HL-60 (cell line): ENCODE measurements at regions not wholly inside any gene's neighbourhood (a gene's known extent, or its start where the extent isn't known, plus 50 kb on each side); places are given as distances from the start of the nearest gene placed in this dataset.

ENCODE experiments used
- DNase-seq, 2 experiments: peaks; one replicate each; pipeline ENCODE4 v3.0.0-alpha.2; 2010 to 2020; ENCODE audit warnings: low read depth in 1 of 2, low spot score in 1 of 2
- H3K27ac ChIP-seq: fragments of 250-450 bp; sonication (Bioruptor Pico); replicated peaks from 2 replicates; pipeline ENCODE4 v1.5.1; 2020; ENCODE audit warnings: mild to moderate bottlenecking, moderate library complexity
- H3K27me3 ChIP-seq: fragments of 250-450 bp; sonication (Bioruptor Pico); 2 replicates; pipeline ENCODE4 v1.5.1; 2021; ENCODE audit warnings: mild to moderate bottlenecking, moderate library complexity; ENCODE audit not compliant: insufficient read depth, poor library complexity, severe bottlenecking
- H3K4me3 ChIP-seq: replicated peaks from 2 replicates; pipeline ENCODE4 v1.5.1; 2011; ENCODE audit warnings: mild to moderate bottlenecking, control low read depth, low read length; ENCODE audit not compliant: insufficient read depth
- GABPA ChIP-seq: IDR thresholded peaks from 2 replicates; pipeline ENCODE4 v1.6.1; 2012; ENCODE audit warnings: low read depth
- POLR2AphosphoS5 ChIP-seq: IDR thresholded peaks from 2 replicates; pipeline ENCODE4 v1.6.1; 2012; ENCODE audit warnings: low read depth
- SPI1 ChIP-seq: IDR thresholded peaks from 2 replicates; pipeline ENCODE4 v1.6.1; 2012; ENCODE audit warnings: low read depth, mild to moderate bottlenecking, borderline replicate concordance
- TF ChIP-seq, protein P1 (sequence below): IDR thresholded peaks from 2 replicates; pipeline ENCODE4 v1.6.1; 2012; ENCODE audit warnings: low read depth; ENCODE audit not compliant: insufficient replicate concordance
- TF ChIP-seq, protein P2 (sequence below): IDR thresholded peaks from one replicate; pipeline ENCODE4 v1.5.1; 2011; ENCODE audit warnings: low read length, control low read depth, inconsistent platforms; ENCODE audit not compliant: insufficient read depth

DNA sequence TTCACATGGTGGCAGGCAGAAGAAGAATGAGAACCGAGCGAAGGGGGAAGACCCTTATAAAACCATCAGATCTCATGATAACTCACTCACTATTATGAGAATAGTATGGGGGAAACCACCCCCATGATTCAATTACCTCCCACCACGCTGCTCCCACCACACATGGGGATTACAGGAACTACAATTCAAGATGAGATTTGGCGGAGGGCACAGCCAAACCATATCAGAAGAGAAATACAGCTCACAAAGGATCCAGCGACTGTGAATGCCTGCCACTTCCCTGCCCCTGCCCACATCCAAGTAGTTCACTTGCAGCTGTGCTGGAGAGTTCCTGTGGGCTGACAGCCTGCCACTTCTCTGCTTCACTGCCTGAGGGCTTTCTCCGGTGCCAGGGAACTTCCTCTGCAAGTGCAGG, 148.7 kb downstream of the C7orf25 start:
- no peaks in the 10 kb centered on the region for H3K27me3 ChIP-seq
- TF ChIP-seq SPI1 = no peak
- no peak overlapping the region for H3K27ac ChIP-seq
- no peak overlapping the region for H3K4me3 ChIP-seq
- DNase-seq = no peak

DNA sequence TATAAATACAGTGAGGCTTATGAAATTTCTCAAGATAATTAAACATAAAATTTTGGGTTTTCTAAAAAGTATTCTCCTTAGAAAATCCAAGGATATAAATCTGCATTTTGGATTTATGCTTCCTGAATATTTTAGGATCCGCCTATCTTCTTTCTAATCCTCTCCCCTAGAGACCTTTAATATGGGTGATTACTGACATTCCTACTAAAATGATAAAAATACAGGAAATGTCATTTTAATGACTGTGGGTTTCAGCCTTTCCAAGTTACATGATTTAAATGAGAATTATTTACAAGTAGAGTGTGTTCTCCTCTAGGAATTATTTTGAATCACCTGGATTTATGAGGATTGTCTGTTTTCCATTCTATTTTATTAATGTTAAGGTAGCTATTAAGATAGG, 150.4 kb downstream of the C7orf25 start:
- Histone ChIP-seq H3K27me3 (no peaks in the 10 kb centered on the region), H3K27ac (no peak overlapping the region), H3K4me3 (no peak overlapping the region)
- DNase-seq = no peak
- no peak for TF ChIP-seq GABPA
- TF ChIP-seq, protein P1, sequence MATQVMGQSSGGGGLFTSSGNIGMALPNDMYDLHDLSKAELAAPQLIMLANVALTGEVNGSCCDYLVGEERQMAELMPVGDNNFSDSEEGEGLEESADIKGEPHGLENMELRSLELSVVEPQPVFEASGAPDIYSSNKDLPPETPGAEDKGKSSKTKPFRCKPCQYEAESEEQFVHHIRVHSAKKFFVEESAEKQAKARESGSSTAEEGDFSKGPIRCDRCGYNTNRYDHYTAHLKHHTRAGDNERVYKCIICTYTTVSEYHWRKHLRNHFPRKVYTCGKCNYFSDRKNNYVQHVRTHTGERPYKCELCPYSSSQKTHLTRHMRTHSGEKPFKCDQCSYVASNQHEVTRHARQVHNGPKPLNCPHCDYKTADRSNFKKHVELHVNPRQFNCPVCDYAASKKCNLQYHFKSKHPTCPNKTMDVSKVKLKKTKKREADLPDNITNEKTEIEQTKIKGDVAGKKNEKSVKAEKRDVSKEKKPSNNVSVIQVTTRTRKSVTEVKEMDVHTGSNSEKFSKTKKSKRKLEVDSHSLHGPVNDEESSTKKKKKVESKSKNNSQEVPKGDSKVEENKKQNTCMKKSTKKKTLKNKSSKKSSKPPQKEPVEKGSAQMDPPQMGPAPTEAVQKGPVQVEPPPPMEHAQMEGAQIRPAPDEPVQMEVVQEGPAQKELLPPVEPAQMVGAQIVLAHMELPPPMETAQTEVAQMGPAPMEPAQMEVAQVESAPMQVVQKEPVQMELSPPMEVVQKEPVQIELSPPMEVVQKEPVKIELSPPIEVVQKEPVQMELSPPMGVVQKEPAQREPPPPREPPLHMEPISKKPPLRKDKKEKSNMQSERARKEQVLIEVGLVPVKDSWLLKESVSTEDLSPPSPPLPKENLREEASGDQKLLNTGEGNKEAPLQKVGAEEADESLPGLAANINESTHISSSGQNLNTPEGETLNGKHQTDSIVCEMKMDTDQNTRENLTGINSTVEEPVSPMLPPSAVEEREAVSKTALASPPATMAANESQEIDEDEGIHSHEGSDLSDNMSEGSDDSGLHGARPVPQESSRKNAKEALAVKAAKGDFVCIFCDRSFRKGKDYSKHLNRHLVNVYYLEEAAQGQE = no peak
- TF ChIP-seq, protein P2, sequence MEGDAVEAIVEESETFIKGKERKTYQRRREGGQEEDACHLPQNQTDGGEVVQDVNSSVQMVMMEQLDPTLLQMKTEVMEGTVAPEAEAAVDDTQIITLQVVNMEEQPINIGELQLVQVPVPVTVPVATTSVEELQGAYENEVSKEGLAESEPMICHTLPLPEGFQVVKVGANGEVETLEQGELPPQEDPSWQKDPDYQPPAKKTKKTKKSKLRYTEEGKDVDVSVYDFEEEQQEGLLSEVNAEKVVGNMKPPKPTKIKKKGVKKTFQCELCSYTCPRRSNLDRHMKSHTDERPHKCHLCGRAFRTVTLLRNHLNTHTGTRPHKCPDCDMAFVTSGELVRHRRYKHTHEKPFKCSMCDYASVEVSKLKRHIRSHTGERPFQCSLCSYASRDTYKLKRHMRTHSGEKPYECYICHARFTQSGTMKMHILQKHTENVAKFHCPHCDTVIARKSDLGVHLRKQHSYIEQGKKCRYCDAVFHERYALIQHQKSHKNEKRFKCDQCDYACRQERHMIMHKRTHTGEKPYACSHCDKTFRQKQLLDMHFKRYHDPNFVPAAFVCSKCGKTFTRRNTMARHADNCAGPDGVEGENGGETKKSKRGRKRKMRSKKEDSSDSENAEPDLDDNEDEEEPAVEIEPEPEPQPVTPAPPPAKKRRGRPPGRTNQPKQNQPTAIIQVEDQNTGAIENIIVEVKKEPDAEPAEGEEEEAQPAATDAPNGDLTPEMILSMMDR = no peak
- TF ChIP-seq POLR2AphosphoS5 = no peak

DNA sequence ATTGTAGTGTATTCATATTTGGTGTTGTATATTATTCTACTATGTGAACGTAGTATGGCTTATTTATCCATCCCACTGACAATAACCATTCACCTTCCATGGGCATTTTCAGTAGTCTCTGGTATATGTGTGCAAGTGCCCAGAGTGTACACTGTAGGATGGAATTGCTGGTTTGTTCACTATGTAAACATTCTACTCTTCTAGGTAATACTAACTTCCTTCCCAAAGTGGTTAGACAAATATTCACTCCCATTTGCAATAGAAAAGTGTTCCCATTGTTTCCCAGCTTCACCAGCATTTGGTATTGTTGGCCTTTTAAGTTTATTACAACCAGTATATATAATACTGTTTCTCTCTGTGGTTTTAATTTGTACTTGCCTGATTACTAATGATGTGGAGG, 153.7 kb downstream of the C7orf25 start:
- DNase-seq = no peak
- H3K4me3 ChIP-seq = no peak overlapping the region
- no peaks in the 10 kb centered on the region for H3K27me3 ChIP-seq
- no peak for TF ChIP-seq SPI1
- TF ChIP-seq, protein P2 = no peak
- TF ChIP-seq POLR2AphosphoS5 = no peak
- TF ChIP-seq, protein P1 = no peak
- no peak for TF ChIP-seq GABPA
- no peak overlapping the region for H3K27ac ChIP-seq

DNA sequence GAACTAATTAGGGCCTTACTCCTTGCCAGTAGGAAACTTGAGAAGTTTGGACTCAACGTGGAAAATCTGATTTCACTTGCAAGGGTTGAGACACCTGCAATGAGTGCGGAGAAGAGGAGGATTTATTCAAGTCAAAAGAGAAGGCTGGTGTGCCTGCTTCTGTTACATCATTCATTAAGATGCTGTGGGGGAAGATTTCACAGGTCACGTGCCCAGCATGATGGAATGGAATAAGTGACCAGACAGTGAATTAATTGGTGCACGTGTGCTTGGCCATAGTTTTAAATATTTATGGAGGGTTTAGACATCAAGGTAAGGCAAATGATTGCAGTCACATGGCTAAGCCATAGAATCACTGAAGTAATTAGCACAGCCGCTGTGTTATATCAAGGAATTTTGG, 155.0 kb downstream of the C7orf25 start:
- DNase-seq = no peak
- Histone ChIP-seq H3K4me3 (no peak overlapping the region), H3K27ac (no peak overlapping the region), H3K27me3 (no peaks in the 10 kb centered on the region)
- TF ChIP-seq POLR2AphosphoS5 (no peak), SPI1 (no peak), GABPA (no peak)
- TF ChIP-seq, protein P2 = no peak
- TF ChIP-seq, protein P1 = no peak
